Left renal pelvis (tissue), 4 donors: ENCODE measurements at regions not wholly inside any gene's neighbourhood (a gene's known extent, or its start where the extent isn't known, plus 50 kb on each side); places are given as distances from the start of the nearest gene placed in this dataset.
"Not testable (repeated sequence)": the region's sequence is repeated elsewhere in the genome, so short reads cannot be mapped to it uniquely, and the experiment has no call there.

Experiments used
- DNase-seq, 4 donors: peaks; one replicate each; pipeline ENCODE4 v3.0.0-alpha.2; 2013; ENCODE audit warnings: low read depth in 4 of 4, low spot score in 3 of 4

DNA sequence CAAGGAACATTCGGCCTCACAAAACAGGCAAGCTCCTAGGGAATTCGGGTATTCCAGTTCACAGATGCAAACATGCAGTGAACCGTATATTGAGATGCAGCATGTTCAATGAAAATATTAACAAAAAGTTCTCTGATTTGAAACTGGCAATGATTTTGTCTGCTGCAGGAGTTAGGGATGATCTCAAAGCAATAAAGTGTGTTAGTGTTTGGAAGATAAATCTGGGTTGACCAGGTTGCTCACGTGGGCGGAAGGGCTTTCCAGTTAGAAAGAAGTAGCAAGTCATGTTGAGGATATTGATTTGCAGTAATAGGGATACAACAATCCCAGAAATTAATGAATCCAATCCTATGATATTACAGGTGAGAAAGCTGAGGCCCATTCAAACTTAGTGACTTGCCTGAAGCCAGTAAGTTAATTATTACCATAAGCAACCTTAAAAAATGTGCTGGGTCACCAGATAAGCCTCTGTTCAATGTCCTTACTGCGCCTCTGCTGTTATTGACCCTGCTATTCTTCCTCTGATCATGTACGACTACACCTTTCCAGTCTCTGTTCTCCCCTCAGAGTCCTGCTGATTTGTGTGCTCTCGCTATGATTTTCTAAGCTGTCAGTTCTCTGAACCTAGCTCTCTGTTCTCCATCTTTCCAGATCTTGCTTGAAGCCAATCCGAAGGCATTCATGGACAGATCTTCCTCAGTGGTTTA, 370.8 kb downstream of the DSEL start:
- no peak for DNase-seq

DNA sequence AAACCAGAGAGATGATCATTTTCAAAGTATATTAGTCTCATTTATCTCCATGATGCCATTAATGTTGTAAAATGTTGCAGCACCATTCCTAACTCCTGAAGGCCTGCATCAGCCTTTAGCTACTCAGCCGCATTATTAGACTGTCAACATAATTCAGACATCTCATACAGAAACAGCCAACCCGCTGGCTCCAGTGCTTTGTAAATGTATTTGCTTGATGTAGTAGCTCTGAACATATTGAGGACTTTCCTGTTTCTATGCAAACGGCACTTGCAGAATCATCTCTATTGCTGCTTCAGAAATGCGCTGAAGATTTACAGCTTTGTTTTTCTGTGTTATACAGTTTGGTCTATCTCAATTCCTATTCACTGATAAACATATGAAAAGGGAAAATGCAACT, 372.2 kb downstream of the DSEL start:
- no peak for DNase-seq

DNA sequence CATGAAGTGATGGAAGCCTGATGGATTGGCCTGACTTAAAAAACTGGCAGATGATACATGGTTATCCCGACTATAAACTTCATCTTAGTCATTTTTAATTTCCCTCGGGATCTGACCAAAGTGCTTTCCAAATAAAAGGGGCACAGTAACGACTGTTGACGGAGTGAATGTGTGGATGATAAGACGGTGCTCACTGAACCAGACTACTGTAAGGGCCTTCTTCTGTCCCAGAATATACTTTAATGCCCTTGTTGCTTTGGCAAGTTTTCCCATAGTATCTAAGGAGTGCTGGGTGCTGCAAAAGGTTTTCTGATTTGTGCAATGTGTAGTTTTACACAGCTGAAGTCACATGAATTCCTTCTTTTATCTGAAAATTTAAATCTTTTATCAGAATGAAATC, 373.5 kb downstream of the DSEL start:
- no peak for DNase-seq

DNA sequence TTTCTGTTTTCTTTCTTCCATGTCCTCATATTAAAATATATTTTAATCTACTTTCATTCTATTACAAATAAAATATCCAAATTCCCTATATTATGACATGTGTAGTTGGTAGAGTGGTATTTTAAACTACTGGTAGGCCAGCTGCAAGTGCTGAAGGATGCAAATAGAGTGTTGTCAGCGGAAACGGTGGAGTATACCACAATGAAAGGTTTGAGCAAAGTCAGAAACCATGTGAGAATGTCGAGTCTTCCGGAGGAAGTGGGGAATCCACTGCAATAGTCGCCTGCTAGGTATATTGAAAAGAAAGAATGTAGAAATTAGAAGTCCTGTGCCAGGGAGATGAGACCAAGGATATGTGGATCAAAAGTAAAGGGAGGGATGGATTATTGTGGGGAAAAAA, 373.9 kb downstream of the DSEL start:
- DNase-seq = no peak

DNA sequence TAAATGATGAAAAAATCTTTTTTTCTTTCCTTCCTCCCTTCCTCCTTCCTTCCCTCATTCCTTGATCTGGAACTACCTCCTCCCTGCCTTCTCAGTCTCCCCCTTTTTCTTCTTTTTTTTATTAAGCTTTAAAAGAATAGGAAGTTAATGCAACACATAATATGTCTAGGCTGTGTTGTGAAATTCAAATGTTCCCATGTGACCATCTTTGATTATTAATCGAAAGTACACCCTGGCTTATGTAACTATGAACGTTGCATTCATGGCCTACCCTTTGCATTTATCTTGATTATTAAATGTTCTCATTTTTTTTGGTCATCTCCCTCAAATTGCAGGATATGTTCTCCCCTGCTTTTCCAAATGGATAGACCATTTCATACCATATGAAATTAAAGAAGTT, 376.0 kb downstream of the DSEL start:
- no peak for DNase-seq

DNA sequence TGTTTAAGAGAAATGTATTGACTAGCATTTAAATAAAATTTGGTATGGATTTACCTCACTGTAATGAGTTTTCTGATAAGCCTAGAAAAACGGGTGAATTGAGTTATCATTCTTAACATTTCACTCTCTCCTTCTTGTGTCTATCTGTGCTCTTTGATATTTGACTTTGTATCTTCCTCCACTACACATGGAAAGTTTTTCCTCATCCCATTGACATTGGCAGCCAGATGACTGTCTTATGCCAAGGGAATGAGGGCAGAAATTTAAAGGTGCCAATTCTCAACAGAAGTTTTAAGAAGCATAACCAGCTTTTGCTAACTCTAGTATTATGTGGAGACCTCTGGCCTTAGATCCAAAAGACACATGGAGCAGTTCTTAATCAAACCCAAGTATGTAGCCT, 376.6 kb downstream of the DSEL start:
- no peak for DNase-seq

DNA sequence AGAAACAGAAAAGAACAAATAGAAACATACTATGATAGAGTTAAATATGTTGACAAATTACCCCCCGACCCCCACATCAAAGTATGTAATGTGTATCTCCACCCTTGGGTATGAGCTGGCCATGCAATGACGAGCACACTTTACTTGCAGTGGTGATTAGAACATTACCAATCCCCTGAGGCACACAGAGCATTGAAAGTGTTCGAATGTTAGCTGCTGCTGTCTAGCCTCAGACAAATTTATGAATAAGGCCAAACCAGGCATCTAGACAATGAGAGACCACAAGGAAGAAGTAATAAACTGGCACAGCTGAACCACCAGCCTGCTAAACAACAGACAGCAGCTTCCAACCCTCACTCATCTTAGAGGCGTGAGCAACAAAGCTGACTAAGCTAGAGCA, 380.5 kb downstream of the DSEL start:
- DNase-seq = no peak

DNA sequence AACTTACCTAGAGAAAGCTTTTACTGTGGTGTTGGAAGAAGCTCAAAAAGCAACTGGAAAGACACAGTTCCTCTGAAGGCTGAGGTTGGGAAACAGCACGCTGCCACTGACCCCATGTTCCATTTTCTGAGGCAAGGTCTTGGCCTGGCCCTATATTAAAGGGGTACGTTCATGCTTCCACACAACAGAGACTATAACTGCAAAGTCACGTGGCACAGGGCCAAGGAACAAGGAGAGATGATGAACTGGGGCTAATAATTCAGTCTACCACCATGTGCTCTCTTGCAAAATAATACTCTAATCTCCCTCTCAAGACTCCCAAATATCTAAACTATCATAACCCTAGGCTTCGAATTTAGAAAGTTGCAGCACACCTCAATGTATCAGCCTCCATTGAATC, 381.6 kb downstream of the DSEL start:
- no peak for DNase-seq

DNA sequence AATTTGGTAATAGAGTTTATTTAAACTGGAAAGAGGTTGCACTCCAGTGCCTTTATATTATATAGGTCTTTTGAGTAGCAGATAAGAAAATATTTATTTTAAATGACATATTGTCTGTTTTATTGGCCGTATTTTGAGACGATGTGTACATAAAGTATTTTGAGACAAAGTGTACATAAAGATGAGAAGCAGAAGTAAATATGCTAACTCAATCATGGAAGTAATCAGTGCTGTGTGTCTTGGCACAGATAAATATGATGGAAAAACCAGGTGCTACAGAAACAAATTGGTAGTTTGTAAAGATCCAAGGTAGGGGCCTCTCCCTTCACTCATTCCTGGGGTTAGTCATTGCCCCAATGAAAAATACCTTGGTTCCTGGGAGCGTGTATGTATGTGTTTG, 382.9 kb downstream of the DSEL start:
- DNase-seq = no peak

DNA sequence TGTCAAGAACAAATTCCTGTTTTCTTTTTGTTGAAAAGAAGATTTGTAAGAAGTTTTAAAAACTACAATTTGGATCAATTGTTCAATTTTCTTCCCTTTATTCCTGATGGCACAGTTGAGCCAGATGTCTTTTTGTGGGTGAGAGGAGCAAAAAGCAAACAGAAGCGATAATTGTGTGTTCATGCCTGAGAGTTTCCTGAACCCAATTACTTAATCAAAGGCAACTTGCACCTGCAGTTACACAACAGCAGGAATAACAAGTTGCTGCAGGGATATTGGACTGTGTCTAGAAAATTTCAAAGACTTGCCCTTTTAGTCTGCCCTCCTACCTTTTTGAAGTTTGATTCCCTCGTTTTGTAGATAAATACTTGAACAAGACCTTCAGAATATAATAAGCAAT, 383.6 kb downstream of the DSEL start:
- DNase-seq = no peak

DNA sequence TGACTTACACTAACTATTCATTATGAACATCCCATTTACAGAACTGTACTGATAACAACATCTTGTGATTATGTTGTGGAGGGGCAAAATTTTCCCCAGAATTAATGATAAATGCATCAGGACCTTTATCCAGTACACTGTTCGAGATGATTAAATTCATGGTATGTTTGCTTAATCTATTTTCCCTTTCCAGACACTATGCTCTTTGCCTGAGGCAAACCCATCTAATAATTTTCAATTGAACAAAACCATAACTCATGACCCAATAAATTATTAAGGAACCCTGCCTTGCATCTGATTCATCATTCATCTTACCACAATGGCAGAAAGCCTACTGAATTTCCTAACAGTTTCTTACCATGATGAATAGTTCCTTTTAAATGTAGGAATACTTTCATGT, 385.0 kb downstream of the DSEL start:
- DNase-seq = no peak

DNA sequence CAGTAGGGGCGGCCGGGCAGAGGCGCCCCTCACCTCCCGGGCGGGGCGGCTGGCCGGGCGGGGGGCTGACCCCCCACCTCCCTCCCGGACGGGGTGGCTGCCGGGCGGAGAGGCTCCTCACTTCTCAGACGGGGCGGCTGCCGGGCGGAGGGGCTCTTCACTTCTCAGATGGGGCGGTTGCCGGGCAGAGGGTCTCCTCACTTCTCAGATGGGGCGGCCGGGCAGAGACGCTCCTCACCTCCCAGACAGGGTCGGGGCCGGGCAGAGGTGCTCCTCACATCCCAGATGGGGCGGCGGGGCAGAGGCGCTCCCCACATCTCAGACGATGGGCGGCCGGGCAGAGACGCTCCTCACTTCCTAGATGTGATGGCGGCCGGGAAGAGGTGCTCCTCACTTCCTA, 389.8 kb downstream of the DSEL start:
- DNase-seq = not testable (repeated sequence)

DNA sequence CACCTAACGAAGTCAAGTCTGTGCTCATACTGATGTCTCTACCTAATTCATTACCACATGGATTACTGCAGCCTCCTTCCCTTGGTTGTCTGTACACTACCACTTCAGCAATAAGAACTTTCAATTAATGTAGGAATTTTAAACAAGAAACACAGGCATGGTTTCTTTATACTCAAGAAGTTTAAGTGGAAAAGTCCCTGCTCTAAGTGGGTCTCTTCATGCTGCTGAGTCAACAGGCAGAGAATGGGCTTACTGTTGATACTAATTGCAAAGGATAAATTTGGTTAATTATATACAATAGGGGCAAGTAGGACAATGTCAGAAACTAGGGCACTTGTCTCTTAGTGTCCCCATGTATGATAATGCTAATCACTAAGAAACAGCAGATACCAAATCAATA, 392.6 kb downstream of the DSEL start:
- no peak for DNase-seq

DNA sequence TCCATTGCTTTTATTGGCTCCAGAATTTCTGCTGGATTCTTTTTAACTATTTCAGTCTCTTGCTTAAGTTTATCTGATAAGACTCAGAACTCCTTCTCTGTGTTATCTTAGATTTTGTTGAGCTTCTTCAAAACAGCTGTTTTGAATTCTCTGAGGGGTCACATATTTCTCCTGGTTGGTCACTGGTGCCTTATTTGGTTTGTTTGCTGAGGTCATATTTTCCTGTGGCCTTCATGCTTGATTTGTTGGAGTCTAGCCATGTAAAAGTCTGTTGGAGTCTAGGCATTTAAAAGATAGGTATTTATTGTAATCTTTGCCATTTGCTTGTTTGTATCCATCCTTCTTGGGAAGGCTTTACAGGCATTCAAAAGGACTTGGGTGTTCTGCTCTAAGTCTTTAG, 398.7 kb downstream of the DSEL start:
- no peak for DNase-seq

DNA sequence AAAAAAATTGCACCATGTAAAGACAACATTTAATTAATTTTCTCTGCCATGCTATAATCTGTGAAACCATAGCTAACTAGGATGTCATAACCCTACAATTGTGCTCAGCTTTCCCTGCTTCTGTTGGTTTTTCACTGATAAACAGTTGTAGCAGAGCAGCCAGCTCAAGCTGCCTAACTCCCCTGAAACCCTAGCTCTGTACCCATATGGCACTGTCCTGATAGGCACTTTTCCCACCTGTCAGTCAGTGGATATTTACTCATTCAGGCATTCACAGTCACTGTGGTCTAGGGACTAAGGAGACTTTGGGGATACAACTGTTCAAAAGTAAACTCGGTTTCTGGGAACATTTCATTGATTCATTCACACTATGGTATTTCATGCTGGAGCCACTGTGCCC, 407.0 kb downstream of the DSEL start:
- no peak for DNase-seq

DNA sequence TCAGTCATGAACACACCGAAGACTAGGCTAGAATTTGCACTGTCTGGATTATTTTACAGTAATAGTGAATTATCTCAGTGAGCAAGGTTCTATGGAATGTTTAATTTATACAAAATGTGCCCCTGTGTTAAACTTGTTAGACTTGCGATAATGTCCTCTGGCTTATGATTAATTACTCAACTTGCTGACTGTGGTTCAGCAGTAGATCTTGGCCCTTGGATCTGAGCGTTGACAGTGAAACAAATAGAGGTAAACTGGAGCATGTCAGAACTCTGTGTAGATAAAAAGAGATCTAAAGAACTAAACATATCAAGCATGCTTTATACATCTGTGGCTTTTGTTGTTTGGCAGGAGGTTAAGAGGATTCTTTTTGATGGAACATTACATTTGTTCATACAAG, 407.6 kb downstream of the DSEL start:
- DNase-seq = no peak

DNA sequence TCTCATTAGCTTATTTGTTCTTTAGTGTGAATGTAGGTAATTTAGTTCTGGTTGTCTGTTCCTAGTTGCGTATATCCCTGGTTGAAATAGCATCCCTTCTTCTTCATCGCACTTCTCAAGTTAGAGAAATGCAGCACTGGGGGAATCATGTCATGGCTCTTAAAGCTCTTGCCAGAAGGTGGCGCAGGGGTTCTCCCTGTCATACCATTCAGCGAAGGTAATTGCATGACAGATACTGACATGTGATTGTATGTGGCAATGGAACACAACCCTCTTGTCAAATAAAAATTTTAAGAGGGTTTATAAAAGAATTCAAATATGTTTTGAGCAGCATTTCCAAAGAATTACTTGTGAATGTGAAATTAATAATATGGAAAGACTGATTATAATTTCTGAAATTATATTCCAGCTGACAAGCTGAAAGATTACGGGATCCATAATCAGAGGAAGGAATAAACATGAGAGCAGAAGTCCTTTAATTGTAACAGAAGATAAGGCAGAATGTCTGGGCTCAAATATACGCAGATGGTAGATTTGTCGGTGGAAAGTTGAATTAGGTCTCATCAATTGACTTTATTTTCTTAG, 411.7 kb downstream of the DSEL start:
- peak; percentile 8 to 24 (median 20) for DNase-seq

DNA sequence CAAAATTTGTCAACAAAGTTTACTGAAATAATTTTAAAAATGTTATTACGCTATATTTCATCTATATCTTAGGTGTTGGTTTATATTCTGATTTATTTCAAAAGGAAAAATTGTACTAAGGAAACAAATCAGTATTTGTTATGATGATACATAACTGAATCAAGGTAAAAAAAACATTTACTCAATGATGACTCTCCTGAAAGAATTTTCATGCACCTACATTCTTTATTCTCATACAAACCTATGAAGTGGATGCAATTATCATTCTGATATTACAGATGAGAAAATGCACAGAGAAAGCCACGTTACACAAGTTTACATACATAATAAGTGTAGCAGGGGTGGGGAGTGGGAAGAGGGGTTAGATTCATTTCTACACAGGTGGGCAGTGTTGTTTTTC, 422.4 kb downstream of the DSEL start:
- DNase-seq = no peak

DNA sequence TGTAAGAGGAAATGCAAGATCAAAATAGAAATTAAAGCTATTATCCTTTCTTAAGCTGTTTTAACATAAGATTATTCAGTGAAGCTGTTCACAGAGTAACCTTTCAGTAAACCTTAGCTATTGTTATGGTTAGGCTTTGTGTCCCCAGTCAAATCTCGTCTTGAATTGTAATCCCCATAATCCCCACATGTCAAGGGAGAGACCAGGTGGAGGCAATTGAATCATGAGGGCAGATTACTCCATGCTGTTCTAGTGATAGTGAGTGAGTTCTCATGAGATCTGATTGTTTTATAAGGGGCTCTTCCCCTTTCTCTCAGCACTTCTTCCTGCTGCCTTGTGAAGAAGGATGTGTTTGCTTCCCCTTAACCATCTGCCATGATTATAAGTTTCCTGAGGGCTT, 424.4 kb downstream of the DSEL start:
- no peak for DNase-seq

DNA sequence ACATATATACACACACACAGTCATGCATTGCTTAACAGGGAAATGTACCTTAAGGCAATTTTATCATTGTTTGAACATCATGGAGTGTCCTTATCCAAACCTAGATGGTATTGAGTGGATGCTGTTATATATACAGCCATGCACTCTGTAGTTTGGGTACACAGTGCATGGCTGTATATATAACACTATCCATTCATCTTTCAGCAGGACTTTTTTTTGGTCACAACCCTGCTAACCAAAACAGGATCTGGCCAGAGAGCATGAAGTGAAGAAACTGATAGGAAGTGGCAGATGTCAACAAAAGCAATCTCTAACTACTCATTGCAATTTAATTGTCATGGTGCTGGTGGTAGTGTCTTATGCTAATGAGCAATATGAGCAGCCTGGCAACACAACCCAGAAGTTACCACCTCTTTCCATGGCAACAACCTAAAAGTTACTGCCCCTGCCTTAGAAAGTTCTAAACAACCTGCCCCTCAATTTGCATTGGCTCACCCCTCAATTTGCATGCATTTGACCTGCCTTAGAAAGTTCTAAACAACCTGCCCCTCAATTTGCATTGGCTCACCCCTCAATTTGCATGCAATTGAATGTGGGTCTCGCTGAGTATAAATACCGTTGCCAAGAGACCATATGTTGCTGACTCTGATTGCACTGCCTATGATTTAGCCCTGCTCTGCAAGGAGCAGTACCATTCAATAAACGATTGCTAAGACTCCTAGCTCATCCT, 434.9 kb downstream of the DSEL start:
- DNase-seq = no peak

DNA sequence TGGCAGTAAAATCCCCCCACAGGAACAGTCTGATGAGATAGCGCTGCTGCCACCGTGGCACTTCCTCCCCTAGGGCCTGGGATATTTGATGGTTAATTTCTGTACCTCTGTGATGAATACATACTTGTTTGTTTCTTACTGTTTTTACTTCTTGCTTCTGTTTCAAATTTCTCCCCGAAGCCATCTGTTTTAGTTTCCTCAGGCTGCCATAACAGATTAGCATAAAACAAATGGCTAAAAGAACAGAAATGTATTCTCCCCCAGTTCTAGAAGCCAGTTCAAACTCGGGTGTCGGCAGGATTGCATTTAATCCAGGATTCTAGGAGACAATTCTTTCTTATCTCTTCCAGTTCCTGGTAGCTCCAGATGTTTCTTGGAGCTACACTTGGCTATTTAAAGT, 435.9 kb downstream of the DSEL start:
- DNase-seq = no peak

DNA sequence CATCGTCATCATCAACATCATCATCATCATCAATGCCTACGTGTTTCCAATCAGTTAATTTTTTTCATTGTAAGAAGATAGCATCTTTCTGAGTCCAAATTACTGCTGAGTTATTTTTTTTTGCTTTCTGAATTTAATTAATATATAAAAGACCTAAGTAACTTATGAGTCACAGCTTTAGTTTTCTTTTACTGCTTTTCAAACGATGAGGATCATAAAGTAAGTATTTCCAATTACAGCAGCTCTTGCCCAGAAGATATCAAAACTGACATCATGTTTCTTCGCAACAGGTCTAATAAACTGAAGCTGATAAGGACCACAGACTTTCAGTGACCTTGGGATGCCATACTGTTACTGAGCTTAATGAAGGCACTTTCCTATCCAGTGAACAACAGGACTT, 442.2 kb downstream of the DSEL start:
- DNase-seq = no peak
